ENCODE measurements at regions not wholly inside any gene's neighbourhood (a gene's known extent, or its start where the extent isn't known, plus 50 kb on each side); places are given as distances from the start of the nearest gene placed in this dataset.

GRCh38 chr21:38752051-38752505 lies 53.7 kb upstream of the ETS2 start (continued):
- TF ChIP-seq EZH2 (conservative IDR thresholded peaks at IDR 0.05; ENCODE audit: low read depth, low read length) (no peak), ZNF543 (CRISPR knock-in tag; IDR thresholded peaks at IDR 0.05) (no peak), FOXO1 (CRISPR knock-in tag; IDR thresholded peaks at IDR 0.05) (0 out of 2 replicates have a peak, but pooled peaks have one; percentile 3), FOXA3 (CRISPR knock-in tag; IDR thresholded peaks at IDR 0.05) (peak; percentile 55; the same call in 1 of the 2 replicates), ZBTB40 (IDR thresholded peaks at IDR 0.05) (no peak), ZBTB40 (CRISPR knock-in tag; IDR thresholded peaks at IDR 0.05) (no peak), ZNF143 (CRISPR knock-in tag; IDR thresholded peaks at IDR 0.05) (no peak), JUN (CRISPR knock-in tag; IDR thresholded peaks at IDR 0.05) (no peak), ZNF431 (CRISPR knock-in tag; IDR thresholded peaks at IDR 0.05; ENCODE audit: borderline replicate concordance, low read depth) (no peak), SIN3B (IDR thresholded peaks at IDR 0.05; ENCODE audit: low read length) (no peak), ZNF788 (CRISPR knock-in tag; IDR thresholded peaks at IDR 0.05; ENCODE audit: borderline replicate concordance) (no peak), GLI4 (CRISPR knock-in tag; IDR thresholded peaks at IDR 0.05; ENCODE audit: borderline replicate concordance) (0 out of 2 replicates have a peak, but pooled peaks have one; percentile 36), ZBTB7B (CRISPR knock-in tag; IDR thresholded peaks at IDR 0.05) (no peak), NCOA2 (CRISPR knock-in tag; IDR thresholded peaks at IDR 0.05) (no peak)
- TF ChIP-seq, protein P1, sequence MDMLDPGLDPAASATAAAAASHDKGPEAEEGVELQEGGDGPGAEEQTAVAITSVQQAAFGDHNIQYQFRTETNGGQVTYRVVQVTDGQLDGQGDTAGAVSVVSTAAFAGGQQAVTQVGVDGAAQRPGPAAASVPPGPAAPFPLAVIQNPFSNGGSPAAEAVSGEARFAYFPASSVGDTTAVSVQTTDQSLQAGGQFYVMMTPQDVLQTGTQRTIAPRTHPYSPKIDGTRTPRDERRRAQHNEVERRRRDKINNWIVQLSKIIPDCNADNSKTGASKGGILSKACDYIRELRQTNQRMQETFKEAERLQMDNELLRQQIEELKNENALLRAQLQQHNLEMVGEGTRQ (IDR thresholded peaks at IDR 0.05; ENCODE audit: low read depth, low read length) = no peak
- TF ChIP-seq, protein P1 (CRISPR knock-in tag; IDR thresholded peaks at IDR 0.05; ENCODE audit: borderline replicate concordance) = no peak
